H7 (cell line): ENCODE measurements at regions not wholly inside any gene's neighbourhood (a gene's known extent, or its start where the extent isn't known, plus 50 kb on each side); places are given as distances from the start of the nearest gene placed in this dataset.
A peak's percentile ranks its signal among the peaks of the same experiment; 100 is the strongest.

Experiments
- DNase-seq: peaks from one replicate; pipeline ENCODE4 v3.0.0; 2012
- H3K27me3 ChIP-seq: 2 replicates; pipeline ENCODE4 v1.6.0; 2011; ENCODE audit warnings: mild to moderate bottlenecking, low read length; ENCODE audit not compliant: control insufficient read depth, insufficient read depth
- H3K36me3 ChIP-seq: replicated peaks from 2 replicates; pipeline ENCODE4 v1.5.1; 2011; ENCODE audit warnings: low read length; ENCODE audit not compliant: control insufficient read depth, insufficient read depth
- H3K4me3 ChIP-seq: 2 replicates; pipeline ENCODE4 v1.5.1; 2011; ENCODE audit warnings: low read depth, mild to moderate bottlenecking, control low read depth, low read length, moderate library complexity; ENCODE audit not compliant: insufficient read depth

DNA sequence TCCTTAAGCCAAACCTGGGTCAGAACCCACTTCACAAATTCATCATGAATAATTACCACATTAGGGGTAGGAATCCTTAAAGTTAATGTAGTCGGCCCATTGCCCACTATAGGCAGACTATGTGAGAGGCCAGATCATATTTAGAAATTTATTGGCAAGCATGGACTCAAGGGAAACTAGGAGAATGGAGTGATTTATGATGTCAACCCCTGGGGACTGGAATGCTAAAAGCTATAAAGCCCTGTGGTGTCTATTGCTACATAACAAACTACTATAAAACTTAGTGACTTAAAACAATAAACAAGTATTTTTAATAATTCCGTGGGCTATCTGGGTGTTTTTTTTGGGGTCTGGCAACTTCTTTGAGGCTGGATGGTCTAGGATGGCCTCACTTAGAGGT is 93.9 kb downstream of the PPP1R2C start:
- no peak overlapping the region for H3K4me3 ChIP-seq
- no peaks in the 10 kb centered on the region for H3K36me3 ChIP-seq
- H3K27me3 ChIP-seq: no peaks in the 10 kb centered on the region
- no peak for DNase-seq

GRCh38 chrX:42680666-42681065 is 97.3 kb downstream of the PPP1R2C start:
- Histone ChIP-seq H3K27me3 (no peaks in the 10 kb centered on the region), H3K36me3 (no peaks in the 10 kb centered on the region), H3K4me3 (no peak overlapping the region)
- peak; percentile 23 for DNase-seq

GRCh38 chrX:42678133-42678532 is 99.8 kb downstream of the PPP1R2C start:
- no peaks in the 10 kb centered on the region for H3K36me3 ChIP-seq
- no peak overlapping the region for H3K4me3 ChIP-seq
- no peak for DNase-seq
- no peaks in the 10 kb centered on the region for H3K27me3 ChIP-seq

GRCh38 chrX:42673301-42673810 is 104.6 kb downstream of the PPP1R2C start:
- Histone ChIP-seq H3K36me3 (no peaks in the 10 kb centered on the region), H3K27me3 (no peaks in the 10 kb centered on the region), H3K4me3 (no peak overlapping the region)
- DNase-seq: no peak

DNA sequence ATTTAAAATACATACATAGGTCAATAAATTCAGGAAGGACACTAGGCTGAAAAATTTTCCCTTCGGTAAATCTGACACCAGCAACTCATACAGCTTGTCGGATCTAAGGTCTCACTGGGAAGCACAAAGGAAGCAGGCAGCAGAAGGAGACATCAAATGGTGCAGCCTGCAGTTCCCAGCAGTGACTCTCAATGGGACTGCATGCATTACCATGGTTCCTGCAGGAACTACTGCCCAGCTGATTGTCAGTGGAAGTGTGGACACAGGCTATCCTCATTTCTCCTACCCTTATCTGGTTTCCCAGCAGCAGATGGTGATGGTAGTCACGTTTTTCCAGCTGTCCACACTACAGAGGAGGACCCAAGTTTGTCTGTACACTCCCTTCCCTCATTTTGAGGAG is 113.3 kb downstream of the PPP1R2C start:
- H3K4me3 ChIP-seq: no peak overlapping the region
- no peaks in the 10 kb centered on the region for H3K36me3 ChIP-seq
- peak; percentile 11 for DNase-seq
- no peaks in the 10 kb centered on the region for H3K27me3 ChIP-seq

DNA sequence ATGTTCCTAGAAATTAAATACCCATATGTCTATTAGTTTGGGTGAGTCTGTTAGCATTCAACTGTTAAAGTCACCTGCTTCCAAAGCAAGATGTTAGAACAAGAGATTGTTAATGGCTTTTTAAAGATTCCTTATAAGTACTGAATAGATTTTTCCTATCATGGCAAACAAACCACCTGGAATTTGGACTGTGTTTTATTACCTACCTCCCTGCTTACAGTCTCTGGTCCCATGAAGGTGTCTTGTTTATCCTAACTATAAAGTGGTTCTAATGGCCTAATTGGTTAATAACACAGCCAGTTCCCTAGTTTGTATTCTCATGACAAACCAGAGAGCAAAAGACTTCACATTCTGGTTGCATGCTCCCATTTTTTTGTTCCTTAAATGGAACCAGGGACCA is 149.5 kb downstream of the PPP1R2C start:
- Histone ChIP-seq H3K36me3 (no peaks in the 10 kb centered on the region), H3K27me3 (no peaks in the 10 kb centered on the region), H3K4me3 (no peak overlapping the region)
- DNase-seq: no peak

DNA sequence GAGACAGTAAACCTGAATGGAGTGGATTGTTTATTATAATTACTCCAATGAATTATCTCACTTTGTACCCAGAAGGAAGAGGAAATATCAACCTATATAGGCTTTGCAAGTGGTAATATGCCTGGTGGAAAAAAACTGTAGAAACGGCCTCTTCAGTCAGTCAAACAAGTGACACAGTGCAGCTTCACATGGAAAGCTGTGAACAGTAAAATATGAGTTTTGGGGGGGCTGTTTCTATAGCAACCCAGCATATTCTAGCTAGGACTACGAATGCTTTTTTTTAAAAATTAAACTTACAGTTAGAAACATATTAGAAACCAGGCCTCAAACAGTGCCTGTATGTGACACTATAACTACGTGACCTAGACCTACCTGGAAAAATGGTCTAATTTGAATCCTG is 150.1 kb downstream of the PPP1R2C start:
- no peak overlapping the region for H3K4me3 ChIP-seq

DNA sequence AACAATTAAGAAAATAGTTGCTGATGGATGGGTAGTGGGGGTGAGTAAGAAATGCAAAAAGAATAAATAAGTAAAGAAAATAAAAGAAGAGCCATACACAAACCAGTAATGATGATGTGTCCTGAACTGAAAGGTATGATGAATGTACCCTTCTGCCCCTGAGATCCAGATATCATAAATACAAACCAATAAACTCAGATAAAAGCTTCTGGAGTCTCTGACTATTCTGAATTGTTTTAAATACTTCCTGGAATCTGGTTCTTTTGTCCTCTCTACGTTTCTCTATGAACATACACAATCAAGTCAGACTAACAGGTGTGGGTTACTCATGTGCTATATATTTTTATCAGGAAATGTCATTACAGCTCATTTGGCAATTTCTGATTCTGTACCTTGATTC is 153.4 kb downstream of the PPP1R2C start:
- Histone ChIP-seq H3K36me3 (no peaks in the 10 kb centered on the region), H3K27me3 (no peaks in the 10 kb centered on the region), H3K4me3 (no peak overlapping the region)
- DNase-seq: no peak

More for the DNA sequence above, 150.1 kb downstream of the PPP1R2C start:
- no peak for DNase-seq
- H3K27me3 ChIP-seq: no peaks in the 10 kb centered on the region
- no peaks in the 10 kb centered on the region for H3K36me3 ChIP-seq

GRCh38 chrX:42619068-42619467 is 158.9 kb downstream of the PPP1R2C start:
- no peaks in the 10 kb centered on the region for H3K36me3 ChIP-seq
- no peak overlapping the region for H3K4me3 ChIP-seq
- H3K27me3 ChIP-seq: no peaks in the 10 kb centered on the region
- no peak for DNase-seq

GRCh38 chrX:42616981-42617380 is 161.0 kb downstream of the PPP1R2C start:
- Histone ChIP-seq H3K4me3 (no peak overlapping the region), H3K36me3 (no peaks in the 10 kb centered on the region), H3K27me3 (no peaks in the 10 kb centered on the region)
- DNase-seq: no peak

DNA sequence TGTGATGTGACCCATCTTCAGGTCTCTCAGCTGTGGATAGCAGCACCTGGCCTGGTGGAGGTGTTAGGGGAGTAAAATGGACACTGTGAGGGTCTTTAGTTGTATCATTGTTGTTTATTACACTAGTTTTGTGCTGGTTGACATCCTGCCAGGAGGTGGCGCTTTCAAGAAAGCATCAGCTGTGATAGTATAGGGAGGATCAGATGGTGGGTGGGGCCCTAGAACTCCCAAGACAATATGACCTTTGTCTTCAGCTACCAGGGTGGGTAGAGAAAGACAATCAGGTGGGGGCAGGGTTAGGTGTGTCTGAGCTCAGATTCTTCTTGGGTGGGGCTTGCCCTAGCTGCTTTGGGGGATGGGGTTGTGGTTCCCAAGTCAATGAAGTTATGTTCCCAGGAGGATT is 162.8 kb downstream of the PPP1R2C start:
- no peak for DNase-seq
- Histone ChIP-seq H3K36me3 (no peaks in the 10 kb centered on the region), H3K4me3 (no peak overlapping the region), H3K27me3 (no peaks in the 10 kb centered on the region)

- no peak for DNase-seq
- H3K36me3 ChIP-seq: no peaks in the 10 kb centered on the region
- H3K4me3 ChIP-seq: no peak overlapping the region
- H3K27me3 ChIP-seq: no peaks in the 10 kb centered on the region
Observed at GRCh38 chrX:42606591-42606990, 171.4 kb downstream of the PPP1R2C start.

- DNase-seq: no peak
- Histone ChIP-seq H3K4me3 (no peak overlapping the region), H3K36me3 (no peaks in the 10 kb centered on the region), H3K27me3 (no peaks in the 10 kb centered on the region)
Observed at GRCh38 chrX:42604302-42604701, 173.7 kb downstream of the PPP1R2C start.

- H3K27me3 ChIP-seq: no peaks in the 10 kb centered on the region
- DNase-seq: no peak
- H3K36me3 ChIP-seq: no peaks in the 10 kb centered on the region
- H3K4me3 ChIP-seq: no peak overlapping the region
Observed at GRCh38 chrX:42603016-42603415, 174.9 kb downstream of the PPP1R2C start.

DNA sequence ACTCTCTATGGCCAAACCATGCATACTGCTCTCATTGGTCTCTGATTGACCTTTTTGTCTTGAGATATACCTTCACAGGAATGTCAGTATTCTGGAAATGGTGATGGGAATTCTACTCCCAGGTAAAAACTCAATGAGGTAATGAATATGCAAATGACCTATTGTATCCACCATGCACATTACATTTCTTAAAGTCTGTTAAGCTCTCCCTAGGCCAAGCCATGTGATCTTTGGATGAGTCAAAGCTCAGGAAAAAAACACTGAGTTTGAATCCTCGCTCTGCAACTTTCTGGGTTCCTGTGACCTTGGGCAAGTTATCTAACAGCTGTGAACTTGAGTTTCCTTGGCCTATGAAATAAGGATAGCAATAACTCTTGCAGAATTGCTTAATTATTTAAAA is 175.4 kb downstream of the PPP1R2C start:
- Histone ChIP-seq H3K4me3 (no peak overlapping the region), H3K36me3 (no peaks in the 10 kb centered on the region), H3K27me3 (no peaks in the 10 kb centered on the region)
- DNase-seq: no peak

GRCh38 chrX:42602136-42602535 is 175.8 kb downstream of the PPP1R2C start:
- Histone ChIP-seq H3K27me3 (no peaks in the 10 kb centered on the region), H3K36me3 (no peaks in the 10 kb centered on the region), H3K4me3 (no peak overlapping the region)
- no peak for DNase-seq
